Endodermal cell (in vitro differentiated cells): ENCODE measurements at regions not wholly inside any gene's neighbourhood (a gene's known extent, or its start where the extent isn't known, plus 50 kb on each side); places are given as distances from the start of the nearest gene placed in this dataset.

Experiments used
- DNase-seq: peaks from one replicate; pipeline ENCODE4 v3.0.0-alpha.2; 2017
- H3K27ac ChIP-seq: 2 replicates; pipeline ENCODE4 v1.5.1; 2013; ENCODE audit warnings: mild to moderate bottlenecking, low read depth, low read length, moderate library complexity
- H3K27me3 ChIP-seq: 2 replicates; pipeline ENCODE4 v1.6.1; 2013; ENCODE audit warnings: mild to moderate bottlenecking, low read length, moderate library complexity; ENCODE audit not compliant: insufficient read depth, control insufficient read depth, poor library complexity, severe bottlenecking
- H3K36me3 ChIP-seq: 2 replicates; pipeline ENCODE4 v1.7.0; 2013; ENCODE audit warnings: mild to moderate bottlenecking, low read length, moderate library complexity; ENCODE audit not compliant: control insufficient read depth, insufficient read depth
- H3K4me1 ChIP-seq: one replicate; pipeline ENCODE4 v1.7.0; 2013; ENCODE audit warnings: low read length; ENCODE audit not compliant: control insufficient read depth, insufficient read depth
- H3K4me3 ChIP-seq: 2 replicates; pipeline ENCODE4 v1.5.1; 2013; ENCODE audit warnings: mild to moderate bottlenecking, low read length, moderate library complexity
- H3K9ac ChIP-seq: 2 replicates; pipeline ENCODE4 v1.6.1; 2013; ENCODE audit warnings: mild to moderate bottlenecking, low read length, moderate library complexity; ENCODE audit not compliant: poor library complexity, severe bottlenecking; ENCODE audit errors: extremely low read depth
- H3K9me3 ChIP-seq: 2 replicates; pipeline ENCODE4 v1.6.1; 2013; ENCODE audit warnings: mild to moderate bottlenecking, low read length, moderate library complexity; ENCODE audit not compliant: control insufficient read depth
- H3K27ac Mint-ChIP-seq: 2 replicates; pipeline ENCODE4 v1.8.0; 2020; ENCODE audit warnings: mixed read lengths
- H3K27me3 Mint-ChIP-seq: 2 replicates; pipeline ENCODE4 v1.8.0; 2021; ENCODE audit warnings: mild to moderate bottlenecking, mixed read lengths; ENCODE audit not compliant: insufficient read depth
- H3K36me3 Mint-ChIP-seq: 2 replicates; pipeline ENCODE4 v1.8.0; 2020; ENCODE audit warnings: low read depth, mixed read lengths
- H3K4me1 Mint-ChIP-seq: 2 replicates; pipeline ENCODE4 v1.8.0; 2020; ENCODE audit warnings: mixed read lengths
- H3K4me3 Mint-ChIP-seq: 2 replicates; pipeline ENCODE4 v1.8.0; 2020; ENCODE audit warnings: mild to moderate bottlenecking, moderate library complexity, mixed read lengths
- H3K9me3 Mint-ChIP-seq: 2 replicates; pipeline ENCODE4 v1.8.0; 2020; ENCODE audit warnings: mild to moderate bottlenecking, mixed read lengths
- CTCF ChIP-seq: fragments of 200-600 bp; sonication (generic); conservative IDR thresholded peaks from 2 replicates; pipeline ENCODE4 v1.5.0; 2021; ENCODE audit warnings: antibody characterized with exemption, mild to moderate bottlenecking
- WGBS, 2 experiments: methylation state at CpG; one replicate each; pipeline versions ENCODE4 v1.1.5 to v1.1.7; 2013; ENCODE audit warnings: missing lambda C conversion rate in 2 of 2, mixed read lengths in 1 of 2; ENCODE audit not compliant: insufficient coverage in 1 of 2, insufficient read length in 1 of 2; 5-methylcytosine and 5-hydroxymethylcytosine counted together

- 93 to 100% methylated on average over 1 to 2 of the region's 2 CpGs for WGBS, 2 experiments
- peaks cover 11% of the 10 kb centered on the region for H3K4me1 Mint-ChIP-seq
- H3K36me3 Mint-ChIP-seq, result no peaks in the 10 kb centered on the region
- Histone ChIP-seq H3K36me3 (no peaks in the 10 kb centered on the region), H3K27ac (no peak overlapping the region), H3K4me1 (no peaks in the 10 kb centered on the region), H3K27me3 (peaks cover 7% of the 10 kb centered on the region), H3K9me3 (peaks cover 7% of the 10 kb centered on the region), H3K9ac (no peak overlapping the region), H3K4me3 (no peak overlapping the region)
- H3K9me3 Mint-ChIP-seq, result peaks cover 12% of the 10 kb centered on the region
- no peak for TF ChIP-seq CTCF
- H3K27me3 Mint-ChIP-seq, result peaks cover 11% of the 10 kb centered on the region
- no peak overlapping the region for H3K27ac Mint-ChIP-seq
- H3K4me3 Mint-ChIP-seq, result no peak overlapping the region
- no peak for DNase-seq
Measured at GRCh38 chr3:78545827-78546226, 1222.0 kb downstream of the ROBO1 start.
